ENCODE measurements at regions not wholly inside any gene's neighbourhood (a gene's known extent, or its start where the extent isn't known, plus 50 kb on each side); places are given as distances from the start of the nearest gene placed in this dataset.

DNA sequence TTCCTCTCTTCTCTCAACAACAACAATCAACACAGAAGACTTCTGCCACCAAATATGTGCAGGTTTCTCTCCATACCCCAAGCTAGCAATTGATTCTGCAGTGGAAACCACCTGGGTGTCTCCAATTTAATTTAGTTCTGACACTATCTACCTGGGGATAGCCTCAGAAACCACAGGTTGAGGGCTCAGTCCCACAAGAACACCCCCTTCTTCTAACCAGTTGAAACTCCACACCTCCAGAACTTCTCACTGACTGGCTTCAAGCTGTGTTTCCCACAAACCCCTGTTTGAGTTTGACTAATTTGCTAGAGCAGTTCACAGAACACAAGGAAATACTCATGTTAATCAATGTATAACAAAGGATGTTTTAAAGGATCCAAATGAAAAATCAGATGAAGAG is 52.5 kb upstream of the SPTLC3 start:
- CTCF ChIA-PET = no interaction called here
- POLR2A ChIA-PET = interaction anchor here (0.7 kb wide), 1 partner anchor 33 kb away, joined by 5 read pairs; no protein-coding TSS in a partner anchor

- POLR2A ChIA-PET = no interaction called here
- CTCF ChIA-PET = no interaction called here
These were observed 50.8 kb upstream of the SPTLC3 start for GRCh38 chr20:12957968-12958367.

All from activated CD8-positive, alpha-beta memory T cell treated with anti-CD3 and anti-CD28 coated beads for 36 hours (primary cell).